PFSK-1 (cell line): ENCODE measurements at regions not wholly inside any gene's neighbourhood (a gene's known extent, or its start where the extent isn't known, plus 50 kb on each side); places are given as distances from the start of the nearest gene placed in this dataset.

Experiments
- POLR2AphosphoS5 ChIP-seq: IDR thresholded peaks from 2 replicates; pipeline ENCODE4 v1.6.1; 2012; ENCODE audit warnings: low read depth, mild to moderate bottlenecking, control low read depth, low read length, moderate library complexity
- REST ChIP-seq, 2 experiments: IDR thresholded peaks; 2 replicates each; pipeline versions ENCODE4 v1.6.1 to v1.8.0; 2011 to 2012; ENCODE audit warnings: low read depth in 2 of 2, low read length in 2 of 2, control low read depth in 1 of 2, inconsistent platforms in 1 of 2, mild to moderate bottlenecking in 1 of 2, moderate library complexity in 1 of 2; ENCODE audit not compliant: insufficient read depth in 1 of 2
- SIN3A ChIP-seq: IDR thresholded peaks from 2 replicates; pipeline ENCODE4 v1.6.1; 2012; ENCODE audit warnings: mild to moderate bottlenecking, low read length, moderate library complexity, borderline replicate concordance; ENCODE audit not compliant: insufficient read depth

- no peak for TF ChIP-seq POLR2AphosphoS5
- TF ChIP-seq REST (IDR thresholded peaks at IDR 0.05; ENCODE audit: insufficient read depth in 1 of 2, low read depth in 2 of 2, low read length in 2 of 2): no peak
- no peak for TF ChIP-seq SIN3A
These were observed 133.2 kb upstream of the FAM20A start for GRCh38 chr17:68734187-68734900.
